ENCODE measurements at regions not wholly inside any gene's neighbourhood (a gene's known extent, or its start where the extent isn't known, plus 50 kb on each side); places are given as distances from the start of the nearest gene placed in this dataset.
A peak's percentile ranks its signal among the peaks of the same experiment; 100 is the strongest.

DNA sequence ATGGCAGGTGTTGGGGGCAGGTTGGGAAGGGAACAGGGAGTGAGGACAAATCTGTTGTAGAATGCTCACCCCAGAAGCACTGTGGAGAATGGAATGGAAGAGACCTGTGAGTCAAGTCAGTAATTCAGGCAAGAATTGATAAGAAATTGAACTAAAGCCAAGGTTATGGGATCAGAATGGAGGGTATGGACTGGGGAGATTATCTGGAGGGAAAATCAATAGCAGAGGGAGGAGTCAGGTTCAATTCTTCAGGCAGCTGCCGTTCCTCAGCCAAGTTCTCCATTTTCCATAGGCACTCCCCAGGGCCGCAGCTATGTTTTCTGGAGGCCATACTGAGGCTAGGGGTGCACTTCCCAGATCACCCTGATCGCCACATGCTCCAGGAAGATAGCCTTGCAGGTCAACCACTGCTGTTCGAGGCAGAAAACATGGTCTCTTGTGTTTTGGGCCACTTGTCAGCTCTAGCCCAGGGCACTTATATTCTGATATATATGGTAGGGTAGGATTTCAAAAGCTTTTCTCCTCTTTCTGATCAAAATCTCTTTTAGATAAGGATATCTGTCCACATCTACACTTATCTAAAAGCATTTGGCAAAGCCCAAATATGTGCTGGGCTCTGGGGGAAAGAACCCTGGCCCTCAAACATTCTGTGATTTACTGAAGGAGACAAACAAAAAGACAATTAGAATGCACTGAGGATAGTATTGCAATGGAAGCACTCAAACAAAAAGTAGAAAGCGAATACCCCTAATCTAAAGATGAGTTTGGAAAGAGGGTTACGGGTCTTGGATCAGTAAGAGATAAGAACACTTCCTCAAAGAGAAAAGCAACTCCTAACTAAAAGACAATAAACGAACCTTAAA lies 92.3 kb downstream of the TMEM212 start:
- Histone ChIP-seq H3K4me2 (no peak overlapping the region), H3K4me1 (ENCODE audit: insufficient read depth) (no peaks in the 10 kb centered on the region), H3F3A (replicated peaks; ENCODE audit: low read depth) (no peaks in the 10 kb centered on the region), H3K79me2 (replicated peaks; ENCODE audit: insufficient read depth) (no peaks in the 10 kb centered on the region), H3K27me3 (ENCODE audit: insufficient read depth) (no peaks in the 10 kb centered on the region), H3K4me3 (no peak overlapping the region), H2AFZ (peak overlapping the region; percentile 11; the same call in 1 of the 2 replicates), H3K9me2 (ENCODE audit: insufficient read depth) (peaks cover 17% of the 10 kb centered on the region; the same call in 1 of the 2 replicates), H3K27ac (ENCODE audit: low read depth) (no peak overlapping the region), H4K20me1 (replicated peaks; ENCODE audit: insufficient read depth) (no peaks in the 10 kb centered on the region), H3K36me3 (ENCODE audit: insufficient read depth) (no peaks in the 10 kb centered on the region)
- Mint-ChIP-seq H3K4me1 (peaks cover 14% of the 10 kb centered on the region), H3K27me3 (ENCODE audit: insufficient read depth, low read depth, poor library complexity) (no peaks in the 10 kb centered on the region), H3K4me3 (no peak overlapping the region), H3K36me3 (ENCODE audit: low read depth) (no peaks in the 10 kb centered on the region), H3K27ac (no peak overlapping the region), H3K9me3 (no peaks in the 10 kb centered on the region; the same call in 2 of the 3 replicates)
- TF ChIP-seq, protein P1, sequence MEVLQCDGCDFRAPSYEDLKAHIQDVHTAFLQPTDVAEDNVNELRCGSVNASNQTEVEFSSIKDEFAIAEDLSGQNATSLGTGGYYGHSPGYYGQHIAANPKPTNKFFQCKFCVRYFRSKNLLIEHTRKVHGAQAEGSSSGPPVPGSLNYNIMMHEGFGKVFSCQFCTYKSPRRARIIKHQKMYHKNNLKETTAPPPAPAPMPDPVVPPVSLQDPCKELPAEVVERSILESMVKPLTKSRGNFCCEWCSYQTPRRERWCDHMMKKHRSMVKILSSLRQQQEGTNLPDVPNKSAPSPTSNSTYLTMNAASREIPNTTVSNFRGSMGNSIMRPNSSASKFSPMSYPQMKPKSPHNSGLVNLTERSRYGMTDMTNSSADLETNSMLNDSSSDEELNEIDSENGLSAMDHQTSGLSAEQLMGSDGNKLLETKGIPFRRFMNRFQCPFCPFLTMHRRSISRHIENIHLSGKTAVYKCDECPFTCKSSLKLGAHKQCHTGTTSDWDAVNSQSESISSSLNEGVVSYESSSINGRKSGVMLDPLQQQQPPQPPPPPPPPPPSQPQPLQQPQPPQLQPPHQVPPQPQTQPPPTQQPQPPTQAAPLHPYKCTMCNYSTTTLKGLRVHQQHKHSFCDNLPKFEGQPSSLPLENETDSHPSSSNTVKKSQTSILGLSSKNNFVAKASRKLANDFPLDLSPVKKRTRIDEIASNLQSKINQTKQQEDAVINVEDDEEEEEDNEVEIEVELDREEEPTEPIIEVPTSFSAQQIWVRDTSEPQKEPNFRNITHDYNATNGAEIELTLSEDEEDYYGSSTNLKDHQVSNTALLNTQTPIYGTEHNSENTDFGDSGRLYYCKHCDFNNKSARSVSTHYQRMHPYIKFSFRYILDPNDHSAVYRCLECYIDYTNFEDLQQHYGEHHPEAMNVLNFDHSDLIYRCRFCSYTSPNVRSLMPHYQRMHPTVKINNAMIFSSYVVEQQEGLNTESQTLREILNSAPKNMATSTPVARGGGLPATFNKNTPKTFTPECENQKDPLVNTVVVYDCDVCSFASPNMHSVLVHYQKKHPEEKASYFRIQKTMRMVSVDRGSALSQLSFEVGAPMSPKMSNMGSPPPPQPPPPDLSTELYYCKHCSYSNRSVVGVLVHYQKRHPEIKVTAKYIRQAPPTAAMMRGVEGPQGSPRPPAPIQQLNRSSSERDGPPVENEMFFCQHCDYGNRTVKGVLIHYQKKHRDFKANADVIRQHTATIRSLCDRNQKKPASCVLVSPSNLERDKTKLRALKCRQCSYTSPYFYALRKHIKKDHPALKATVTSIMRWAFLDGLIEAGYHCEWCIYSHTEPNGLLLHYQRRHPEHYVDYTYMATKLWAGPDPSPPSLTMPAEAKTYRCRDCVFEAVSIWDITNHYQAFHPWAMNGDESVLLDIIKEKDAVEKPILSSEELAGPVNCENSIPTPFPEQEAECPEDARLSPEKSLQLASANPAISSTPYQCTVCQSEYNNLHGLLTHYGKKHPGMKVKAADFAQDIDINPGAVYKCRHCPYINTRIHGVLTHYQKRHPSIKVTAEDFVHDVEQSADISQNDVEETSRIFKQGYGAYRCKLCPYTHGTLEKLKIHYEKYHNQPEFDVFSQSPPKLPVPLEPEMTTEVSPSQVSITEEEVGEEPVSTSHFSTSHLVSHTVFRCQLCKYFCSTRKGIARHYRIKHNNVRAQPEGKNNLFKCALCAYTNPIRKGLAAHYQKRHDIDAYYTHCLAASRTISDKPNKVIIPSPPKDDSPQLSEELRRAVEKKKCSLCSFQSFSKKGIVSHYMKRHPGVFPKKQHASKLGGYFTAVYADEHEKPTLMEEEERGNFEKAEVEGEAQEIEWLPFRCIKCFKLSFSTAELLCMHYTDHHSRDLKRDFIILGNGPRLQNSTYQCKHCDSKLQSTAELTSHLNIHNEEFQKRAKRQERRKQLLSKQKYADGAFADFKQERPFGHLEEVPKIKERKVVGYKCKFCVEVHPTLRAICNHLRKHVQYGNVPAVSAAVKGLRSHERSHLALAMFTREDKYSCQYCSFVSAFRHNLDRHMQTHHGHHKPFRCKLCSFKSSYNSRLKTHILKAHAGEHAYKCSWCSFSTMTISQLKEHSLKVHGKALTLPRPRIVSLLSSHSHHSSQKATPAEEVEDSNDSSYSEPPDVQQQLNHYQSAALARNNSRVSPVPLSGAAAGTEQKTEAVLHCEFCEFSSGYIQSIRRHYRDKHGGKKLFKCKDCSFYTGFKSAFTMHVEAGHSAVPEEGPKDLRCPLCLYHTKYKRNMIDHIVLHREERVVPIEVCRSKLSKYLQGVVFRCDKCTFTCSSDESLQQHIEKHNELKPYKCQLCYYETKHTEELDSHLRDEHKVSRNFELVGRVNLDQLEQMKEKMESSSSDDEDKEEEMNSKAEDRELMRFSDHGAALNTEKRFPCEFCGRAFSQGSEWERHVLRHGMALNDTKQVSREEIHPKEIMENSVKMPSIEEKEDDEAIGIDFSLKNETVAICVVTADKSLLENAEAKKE (CRISPR knock-in tag; IDR thresholded peaks at IDR 0.05) = no peak
- no peak for TF ChIP-seq CTCF (conservative IDR thresholded peaks at IDR 0.05; ENCODE audit: low read depth in 2 of 2)
- TF ChIP-seq ETS1 (IDR thresholded peaks at IDR 0.05) = no peak
- TF ChIP-seq EZH2phosphoT487 (IDR thresholded peaks at IDR 0.05; ENCODE audit: unreplicated experiment) = no peak
- no peak for TF ChIP-seq NANOG (IDR thresholded peaks at IDR 0.05; ENCODE audit: borderline replicate concordance)
- no peak for TF ChIP-seq JUNB (IDR thresholded peaks at IDR 0.05; ENCODE audit: unreplicated experiment)
- no peak for TF ChIP-seq REST (IDR thresholded peaks at IDR 0.05; ENCODE audit: unreplicated experiment)
- no peak for TF ChIP-seq CREB1 (CRISPR knock-in tag; IDR thresholded peaks at IDR 0.05; ENCODE audit: low read depth)
- TF ChIP-seq STAT1 (IDR thresholded peaks at IDR 0.05; ENCODE audit: unreplicated experiment) = no peak
- no peak for TF ChIP-seq ZNF114 (CRISPR knock-in tag; IDR thresholded peaks at IDR 0.05)
- TF ChIP-seq ZNF331 (CRISPR knock-in tag; IDR thresholded peaks at IDR 0.05; ENCODE audit: low read depth) = no peak
- TF ChIP-seq EZH2 (IDR thresholded peaks at IDR 0.05; ENCODE audit: low read depth, unreplicated experiment) = no peak
- no peak for TF ChIP-seq POLR2AphosphoS5 (IDR thresholded peaks at IDR 0.05; ENCODE audit: low read depth)
- ATAC-seq (no peak), DNase-seq (ENCODE audit: low spot score) (no peak)

Data from GM23338 (cell line).